Body of pancreas (tissue), 4 donors: ENCODE measurements at regions not wholly inside any gene's neighbourhood (a gene's known extent, or its start where the extent isn't known, plus 50 kb on each side); places are given as distances from the start of the nearest gene placed in this dataset.

Experiments used
- CTCF ChIP-seq, 7 experiments: fragments of 450-650 bp in 4 of 7; fragments of 200-600 bp in 3 of 7; sonication (generic) in 3 of 7; IDR thresholded peaks; one replicate each; pipeline ENCODE4 v1.5.1; 2016 to 2019; ENCODE audit warnings: antibody characterized with exemption in 7 of 7
- POLR2A ChIP-seq, 3 donors: fragments of 450-650 bp; IDR thresholded peaks; one replicate each; pipeline ENCODE4 v1.6.1; 2016; ENCODE audit warnings: antibody characterized with exemption in 3 of 3, mild to moderate bottlenecking in 2 of 3

- TF ChIP-seq CTCF (IDR thresholded peaks at IDR 0.05) (no peak), POLR2A (IDR thresholded peaks at IDR 0.05) (no peak)
Measured at GRCh38 chr16:87145181-87146176, 171.7 kb downstream of the C16orf95 start.
